ENCODE measurements at regions not wholly inside any gene's neighbourhood (a gene's known extent, or its start where the extent isn't known, plus 50 kb on each side); places are given as distances from the start of the nearest gene placed in this dataset.

DNA sequence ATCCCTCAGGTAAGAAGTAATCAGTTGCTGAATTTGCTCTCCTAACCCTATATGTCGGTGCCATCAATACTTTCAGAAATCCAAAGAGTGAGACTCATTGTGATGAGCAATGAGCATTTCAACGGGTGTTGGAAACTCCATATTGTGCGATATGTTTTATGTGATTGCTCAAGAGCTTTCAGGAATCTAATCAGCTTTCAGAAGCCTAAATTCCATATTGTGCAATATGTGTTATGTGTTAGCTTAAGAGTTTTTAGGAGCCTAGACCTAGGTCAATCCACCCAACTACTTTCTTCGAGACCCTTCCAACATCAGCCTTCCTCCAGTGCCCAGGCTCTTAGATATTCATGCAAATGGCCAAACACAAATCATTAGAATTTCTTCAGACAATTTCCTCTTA lies 277.3 kb downstream of the DSC3 start:
- no peak for TF ChIP-seq ZFX (IDR thresholded peaks at IDR 0.05)
- TF ChIP-seq CTCF (conservative IDR thresholded peaks at IDR 0.05) = no peak
- H3K27ac ChIP-seq = no peak overlapping the region

DNA sequence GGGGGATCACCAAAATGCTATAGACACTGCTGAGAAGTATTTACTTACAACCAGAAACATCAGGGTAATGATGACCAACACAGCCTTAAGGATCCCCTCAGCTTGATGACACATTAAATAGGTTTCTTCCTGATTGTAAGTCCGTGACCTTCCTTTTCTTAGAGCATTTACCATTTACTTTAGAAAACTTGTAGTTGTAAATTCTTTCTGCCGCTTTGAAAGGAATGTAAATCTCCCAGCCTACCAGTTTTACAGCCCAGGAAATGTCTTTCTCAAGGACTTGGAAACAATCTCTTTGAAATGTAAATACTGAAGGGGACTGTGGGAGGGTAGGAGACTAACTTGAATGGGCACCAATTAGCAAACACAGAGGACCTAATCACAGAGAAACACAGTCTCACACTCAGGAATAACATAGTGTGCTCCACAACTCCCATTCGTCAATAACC lies 278.6 kb downstream of the DSC3 start:
- TF ChIP-seq ZFX (IDR thresholded peaks at IDR 0.05) (no peak), CTCF (conservative IDR thresholded peaks at IDR 0.05) (no peak)
- H3K27ac ChIP-seq = no peak overlapping the region

DNA sequence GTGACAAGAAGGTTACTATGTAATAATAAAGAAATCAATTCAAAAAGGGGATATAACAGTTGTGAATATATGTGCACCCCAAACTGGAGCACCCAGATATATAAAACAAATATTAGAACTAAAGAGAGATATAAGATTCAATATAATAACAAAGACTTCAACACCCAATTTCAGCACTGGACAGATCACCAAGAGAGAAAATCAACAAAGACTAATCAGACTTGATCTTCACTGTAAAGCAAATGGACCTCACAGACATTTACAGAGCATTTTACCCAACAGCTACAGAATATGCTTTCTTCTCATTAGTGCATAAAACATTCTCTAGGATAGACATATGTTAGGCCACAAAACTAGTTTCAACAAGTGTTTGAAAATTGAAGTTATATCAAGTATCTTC lies 287.7 kb downstream of the DSC3 start:
- TF ChIP-seq CTCF (conservative IDR thresholded peaks at IDR 0.05) (no peak), ZFX (IDR thresholded peaks at IDR 0.05) (no peak)
- no peak overlapping the region for H3K27ac ChIP-seq

- no peak overlapping the region for H3K27ac ChIP-seq
- TF ChIP-seq ZFX (IDR thresholded peaks at IDR 0.05) = no peak
- no peak for TF ChIP-seq CTCF (conservative IDR thresholded peaks at IDR 0.05)
These were observed 294.0 kb downstream of the DSC3 start for GRCh38 chr18:30748541-30748940.

DNA sequence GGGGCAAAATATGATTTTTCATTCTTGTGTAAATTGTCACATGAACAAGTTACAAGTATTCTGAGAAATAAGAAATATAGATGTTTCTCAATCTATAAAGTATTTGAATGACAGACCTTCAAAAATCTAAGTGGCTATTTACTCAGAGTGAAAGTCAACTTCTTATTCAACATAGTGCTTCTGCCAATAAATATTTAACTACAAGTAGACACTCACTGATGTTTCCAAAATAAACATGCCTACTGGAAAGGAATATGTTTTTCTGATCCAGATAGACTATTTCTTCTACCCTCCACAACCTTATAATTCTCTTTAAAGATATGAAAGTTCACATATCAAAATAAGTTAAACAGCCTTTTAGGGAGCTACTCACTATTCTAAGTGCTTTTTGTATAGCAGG lies 296.3 kb downstream of the DSC3 start:
- TF ChIP-seq ZFX (IDR thresholded peaks at IDR 0.05) (no peak), CTCF (conservative IDR thresholded peaks at IDR 0.05) (no peak)
- H3K27ac ChIP-seq = no peak overlapping the region

- no peak for TF ChIP-seq ZFX (IDR thresholded peaks at IDR 0.05)
- H3K27ac ChIP-seq = no peak overlapping the region
These were observed 299.5 kb downstream of the DSC3 start for GRCh38 chr18:30743033-30743432.

DNA sequence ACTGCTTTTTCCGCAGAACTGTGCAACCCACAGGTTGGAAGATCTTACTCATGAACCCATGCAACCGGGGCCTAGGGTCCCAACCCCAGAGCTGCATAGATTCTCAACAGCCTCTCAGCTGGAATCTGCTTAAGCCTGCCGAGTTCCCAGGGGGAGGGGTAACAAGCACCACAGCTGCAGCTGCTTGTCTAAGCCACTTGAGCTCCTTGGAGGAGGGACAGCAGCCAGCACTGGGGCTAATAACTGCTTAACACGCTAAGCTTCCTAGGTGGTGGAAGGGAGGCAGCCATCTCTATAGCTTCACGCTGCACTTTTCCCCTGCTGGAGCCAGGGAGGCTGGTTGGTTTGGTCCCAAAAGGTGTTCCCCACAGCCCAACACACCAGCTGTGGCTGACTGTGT lies 311.6 kb downstream of the DSC3 start:
- TF ChIP-seq ZFX (IDR thresholded peaks at IDR 0.05) (no peak), CTCF (conservative IDR thresholded peaks at IDR 0.05) (no peak)
- no peak overlapping the region for H3K27ac ChIP-seq

- TF ChIP-seq CTCF (conservative IDR thresholded peaks at IDR 0.05) = no peak
- TF ChIP-seq ZFX (IDR thresholded peaks at IDR 0.05) = no peak
- no peak overlapping the region for H3K27ac ChIP-seq
These were observed 314.7 kb downstream of the DSC3 start for GRCh38 chr18:30727849-30728248.
